SK-N-SH treated with all-trans-retinoic acid at 6 μM for 48 hours (cell line): ENCODE measurements at regions not wholly inside any gene's neighbourhood (a gene's known extent, or its start where the extent isn't known, plus 50 kb on each side); places are given as distances from the start of the nearest gene placed in this dataset.

Experiments
- ATAC-seq: fragments of 200-7000 bp; cut with Tn5 transposase; 3 replicates; pipeline ENCODE4 v1.9.1; 2020; ENCODE audit warnings: mild to moderate bottlenecking, moderate library complexity
- ARNTL ChIP-seq: fragments of 450-650 bp; formaldehyde crosslinking; IDR thresholded peaks from 2 replicates; pipeline ENCODE4 v1.5.0; 2020; ENCODE audit warnings: low read depth, mild to moderate bottlenecking, moderate library complexity, borderline replicate concordance
- BACH2 ChIP-seq: fragments of 250-450 bp; sonication (Bioruptor Pico); IDR thresholded peaks from 2 replicates; pipeline ENCODE4 v1.9.0; 2021; ENCODE audit warnings: mild to moderate bottlenecking, borderline replicate concordance
- CSDC2 ChIP-seq: fragments of 250-450 bp; sonication (Bioruptor Pico); IDR thresholded peaks from 2 replicates; pipeline ENCODE4 v1.5.0; 2020; ENCODE audit warnings: mild to moderate bottlenecking, moderate library complexity
- CSRNP3 ChIP-seq: fragments of 250-450 bp; sonication (Bioruptor Pico); IDR thresholded peaks from 2 replicates; pipeline ENCODE4 v1.5.1; 2021; ENCODE audit warnings: mild to moderate bottlenecking, moderate library complexity
- ESRRG ChIP-seq: fragments of 250-450 bp; sonication (Bioruptor Pico); IDR thresholded peaks from 2 replicates; pipeline ENCODE4 v1.6.1; 2021; ENCODE audit warnings: mild to moderate bottlenecking
- GLIS3 ChIP-seq: fragments of 250-450 bp; sonication (Bioruptor Pico); IDR thresholded peaks from 2 replicates; pipeline ENCODE4 v1.5.0; 2020; ENCODE audit warnings: mild to moderate bottlenecking, moderate library complexity
- ISL1 ChIP-seq: fragments of 250-450 bp; sonication (Bioruptor Pico); IDR thresholded peaks from 2 replicates; pipeline ENCODE4 v2.1.2; 2022; ENCODE audit warnings: mild to moderate bottlenecking, moderate library complexity
- OSR1 ChIP-seq: fragments of 250-450 bp; sonication (Bioruptor Pico); IDR thresholded peaks from 2 replicates; pipeline ENCODE4 v1.8.0; 2022; ENCODE audit warnings: moderate library complexity, mild to moderate bottlenecking, inconsistent platforms
- PPARA ChIP-seq: fragments of 250-450 bp; sonication (Bioruptor Pico); IDR thresholded peaks from 2 replicates; pipeline ENCODE4 v1.5.0; 2020; ENCODE audit warnings: mild to moderate bottlenecking, borderline replicate concordance
- RARB ChIP-seq: fragments of 250-450 bp; sonication (Bioruptor Pico); IDR thresholded peaks from 2 replicates; pipeline ENCODE4 v1.8.0; 2021; ENCODE audit warnings: mild to moderate bottlenecking, moderate library complexity
- SNAI2 ChIP-seq: fragments of 250-450 bp; sonication (Bioruptor Pico); IDR thresholded peaks from 2 replicates; pipeline ENCODE4 v1.5.0; 2020; ENCODE audit warnings: mild to moderate bottlenecking, moderate library complexity
- TCF4 ChIP-seq: fragments of 250-450 bp; sonication (Bioruptor Pico); IDR thresholded peaks from 2 replicates; pipeline ENCODE4 v1.8.0; 2021; ENCODE audit warnings: mild to moderate bottlenecking, moderate library complexity, borderline replicate concordance
- ZFP3 ChIP-seq: fragments of 250-450 bp; sonication (Bioruptor Pico); IDR thresholded peaks from 2 replicates; pipeline ENCODE4 v1.5.0; 2020; ENCODE audit warnings: mild to moderate bottlenecking, moderate library complexity
- ZFP30 ChIP-seq: fragments of 450-650 bp; formaldehyde crosslinking; IDR thresholded peaks from 2 replicates; pipeline ENCODE4 v1.5.0; 2022; ENCODE audit warnings: mild to moderate bottlenecking, moderate library complexity
- ZNF565 ChIP-seq: fragments of 450-650 bp; formaldehyde crosslinking; conservative IDR thresholded peaks from 2 replicates; pipeline ENCODE4 v1.5.0; 2020; ENCODE audit warnings: low read depth, mild to moderate bottlenecking, moderate library complexity
- ZNF70 ChIP-seq: fragments of 450-650 bp; formaldehyde crosslinking; IDR thresholded peaks from 2 replicates; pipeline ENCODE4 v1.5.0; 2020; ENCODE audit warnings: mild to moderate bottlenecking, moderate library complexity
- ZNF8 ChIP-seq: fragments of 450-650 bp; formaldehyde crosslinking; IDR thresholded peaks from 2 replicates; pipeline ENCODE4 v1.5.0; 2020; ENCODE audit warnings: mild to moderate bottlenecking, moderate library complexity
- TF ChIP-seq, protein P1 (sequence below): fragments of 250-450 bp; sonication (Bioruptor Pico); IDR thresholded peaks from 2 replicates; pipeline ENCODE4 v1.5.1; 2020; ENCODE audit warnings: low read depth, mild to moderate bottlenecking, moderate library complexity
- TF ChIP-seq, protein P2 (sequence below): fragments of 250-450 bp; sonication (Bioruptor Pico); IDR thresholded peaks from 2 replicates; pipeline ENCODE4 v1.5.0; 2020; ENCODE audit warnings: mild to moderate bottlenecking, moderate library complexity
- TF ChIP-seq, protein P3 (sequence below): fragments of 250-450 bp; sonication (Bioruptor Pico); IDR thresholded peaks from 2 replicates; pipeline ENCODE4 v1.8.0; 2020; ENCODE audit warnings: mild to moderate bottlenecking, moderate library complexity, borderline replicate concordance

GRCh38 chr1:22376976-22377375 is 74.7 kb upstream of the ZBTB40 start:
- TF ChIP-seq ZFP3 (CRISPR knock-in tag), result no peak
- TF ChIP-seq RARB, result no peak
- no peak for TF ChIP-seq ISL1 (CRISPR knock-in tag)
- TF ChIP-seq ZNF8, result no peak
- no peak for TF ChIP-seq GLIS3 (CRISPR knock-in tag)
- no peak for TF ChIP-seq BACH2
- TF ChIP-seq, protein P1, sequence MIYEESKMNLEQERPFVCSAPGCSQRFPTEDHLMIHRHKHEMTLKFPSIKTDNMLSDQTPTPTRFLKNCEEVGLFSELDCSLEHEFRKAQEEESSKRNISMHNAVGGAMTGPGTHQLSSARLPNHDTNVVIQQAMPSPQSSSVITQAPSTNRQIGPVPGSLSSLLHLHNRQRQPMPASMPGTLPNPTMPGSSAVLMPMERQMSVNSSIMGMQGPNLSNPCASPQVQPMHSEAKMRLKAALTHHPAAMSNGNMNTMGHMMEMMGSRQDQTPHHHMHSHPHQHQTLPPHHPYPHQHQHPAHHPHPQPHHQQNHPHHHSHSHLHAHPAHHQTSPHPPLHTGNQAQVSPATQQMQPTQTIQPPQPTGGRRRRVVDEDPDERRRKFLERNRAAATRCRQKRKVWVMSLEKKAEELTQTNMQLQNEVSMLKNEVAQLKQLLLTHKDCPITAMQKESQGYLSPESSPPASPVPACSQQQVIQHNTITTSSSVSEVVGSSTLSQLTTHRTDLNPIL (CRISPR knock-in tag), result no peak
- TF ChIP-seq, protein P2, sequence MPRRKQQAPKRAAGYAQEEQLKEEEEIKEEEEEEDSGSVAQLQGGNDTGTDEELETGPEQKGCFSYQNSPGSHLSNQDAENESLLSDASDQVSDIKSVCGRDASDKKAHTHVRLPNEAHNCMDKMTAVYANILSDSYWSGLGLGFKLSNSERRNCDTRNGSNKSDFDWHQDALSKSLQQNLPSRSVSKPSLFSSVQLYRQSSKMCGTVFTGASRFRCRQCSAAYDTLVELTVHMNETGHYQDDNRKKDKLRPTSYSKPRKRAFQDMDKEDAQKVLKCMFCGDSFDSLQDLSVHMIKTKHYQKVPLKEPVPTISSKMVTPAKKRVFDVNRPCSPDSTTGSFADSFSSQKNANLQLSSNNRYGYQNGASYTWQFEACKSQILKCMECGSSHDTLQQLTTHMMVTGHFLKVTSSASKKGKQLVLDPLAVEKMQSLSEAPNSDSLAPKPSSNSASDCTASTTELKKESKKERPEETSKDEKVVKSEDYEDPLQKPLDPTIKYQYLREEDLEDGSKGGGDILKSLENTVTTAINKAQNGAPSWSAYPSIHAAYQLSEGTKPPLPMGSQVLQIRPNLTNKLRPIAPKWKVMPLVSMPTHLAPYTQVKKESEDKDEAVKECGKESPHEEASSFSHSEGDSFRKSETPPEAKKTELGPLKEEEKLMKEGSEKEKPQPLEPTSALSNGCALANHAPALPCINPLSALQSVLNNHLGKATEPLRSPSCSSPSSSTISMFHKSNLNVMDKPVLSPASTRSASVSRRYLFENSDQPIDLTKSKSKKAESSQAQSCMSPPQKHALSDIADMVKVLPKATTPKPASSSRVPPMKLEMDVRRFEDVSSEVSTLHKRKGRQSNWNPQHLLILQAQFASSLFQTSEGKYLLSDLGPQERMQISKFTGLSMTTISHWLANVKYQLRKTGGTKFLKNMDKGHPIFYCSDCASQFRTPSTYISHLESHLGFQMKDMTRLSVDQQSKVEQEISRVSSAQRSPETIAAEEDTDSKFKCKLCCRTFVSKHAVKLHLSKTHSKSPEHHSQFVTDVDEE (CRISPR knock-in tag), result no peak
- TF ChIP-seq PPARA (CRISPR knock-in tag), result no peak
- no peak for TF ChIP-seq ZFP30 (CRISPR knock-in tag)
- TF ChIP-seq, protein P3, sequence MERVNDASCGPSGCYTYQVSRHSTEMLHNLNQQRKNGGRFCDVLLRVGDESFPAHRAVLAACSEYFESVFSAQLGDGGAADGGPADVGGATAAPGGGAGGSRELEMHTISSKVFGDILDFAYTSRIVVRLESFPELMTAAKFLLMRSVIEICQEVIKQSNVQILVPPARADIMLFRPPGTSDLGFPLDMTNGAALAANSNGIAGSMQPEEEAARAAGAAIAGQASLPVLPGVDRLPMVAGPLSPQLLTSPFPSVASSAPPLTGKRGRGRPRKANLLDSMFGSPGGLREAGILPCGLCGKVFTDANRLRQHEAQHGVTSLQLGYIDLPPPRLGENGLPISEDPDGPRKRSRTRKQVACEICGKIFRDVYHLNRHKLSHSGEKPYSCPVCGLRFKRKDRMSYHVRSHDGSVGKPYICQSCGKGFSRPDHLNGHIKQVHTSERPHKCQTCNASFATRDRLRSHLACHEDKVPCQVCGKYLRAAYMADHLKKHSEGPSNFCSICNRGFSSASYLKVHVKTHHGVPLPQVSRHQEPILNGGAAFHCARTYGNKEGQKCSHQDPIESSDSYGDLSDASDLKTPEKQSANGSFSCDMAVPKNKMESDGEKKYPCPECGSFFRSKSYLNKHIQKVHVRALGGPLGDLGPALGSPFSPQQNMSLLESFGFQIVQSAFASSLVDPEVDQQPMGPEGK, result no peak
- TF ChIP-seq TCF4 (CRISPR knock-in tag), result no peak
- no peak for TF ChIP-seq SNAI2 (CRISPR knock-in tag)
- no peak for TF ChIP-seq CSRNP3 (CRISPR knock-in tag)
- TF ChIP-seq OSR1 (CRISPR knock-in tag), result no peak
- no peak for ATAC-seq

GRCh38 chr1:22379566-22379965 is 72.1 kb upstream of the ZBTB40 start:
- TF ChIP-seq ZNF8, result no peak
- no peak for TF ChIP-seq CSRNP3 (CRISPR knock-in tag)
- no peak for TF ChIP-seq ZFP3 (CRISPR knock-in tag)
- ATAC-seq, result no peak

- TF ChIP-seq TCF4 (CRISPR knock-in tag) (no peak), SNAI2 (CRISPR knock-in tag) (no peak), CSDC2 (CRISPR knock-in tag) (no peak), ZNF8 (no peak), ZNF565 (CRISPR knock-in tag) (no peak), ARNTL (CRISPR knock-in tag) (no peak), ESRRG (no peak), ZFP30 (CRISPR knock-in tag) (no peak), GLIS3 (CRISPR knock-in tag) (no peak), ZFP3 (CRISPR knock-in tag) (no peak), ZNF70 (no peak)
- TF ChIP-seq, protein P3, result no peak
- no peak; the same call in 2 of the 3 replicates for ATAC-seq
These were observed 71.4 kb upstream of the ZBTB40 start for GRCh38 chr1:22380024-22380785.
